Activated CD8-positive, alpha-beta memory T cell treated with anti-CD3 and anti-CD28 coated beads for 36 hours (primary cell): ENCODE measurements at regions not wholly inside any gene's neighbourhood (a gene's known extent, or its start where the extent isn't known, plus 50 kb on each side); places are given as distances from the start of the nearest gene placed in this dataset.

Experiments used
- CTCF ChIA-PET: fragments of 350-600 bp; sonication (Branson Sonifier 250); formaldehyde crosslinking; loops from one replicate; lab custom pipeline; 2021; ENCODE audit warnings: antibody characterized with exemption; lab: Charles Lee
- POLR2A ChIA-PET: fragments of 350-600 bp; sonication (Branson Sonifier 250); formaldehyde crosslinking; loops from one replicate; lab custom pipeline; 2021; ENCODE audit warnings: antibody characterized with exemption; lab: Charles Lee

DNA sequence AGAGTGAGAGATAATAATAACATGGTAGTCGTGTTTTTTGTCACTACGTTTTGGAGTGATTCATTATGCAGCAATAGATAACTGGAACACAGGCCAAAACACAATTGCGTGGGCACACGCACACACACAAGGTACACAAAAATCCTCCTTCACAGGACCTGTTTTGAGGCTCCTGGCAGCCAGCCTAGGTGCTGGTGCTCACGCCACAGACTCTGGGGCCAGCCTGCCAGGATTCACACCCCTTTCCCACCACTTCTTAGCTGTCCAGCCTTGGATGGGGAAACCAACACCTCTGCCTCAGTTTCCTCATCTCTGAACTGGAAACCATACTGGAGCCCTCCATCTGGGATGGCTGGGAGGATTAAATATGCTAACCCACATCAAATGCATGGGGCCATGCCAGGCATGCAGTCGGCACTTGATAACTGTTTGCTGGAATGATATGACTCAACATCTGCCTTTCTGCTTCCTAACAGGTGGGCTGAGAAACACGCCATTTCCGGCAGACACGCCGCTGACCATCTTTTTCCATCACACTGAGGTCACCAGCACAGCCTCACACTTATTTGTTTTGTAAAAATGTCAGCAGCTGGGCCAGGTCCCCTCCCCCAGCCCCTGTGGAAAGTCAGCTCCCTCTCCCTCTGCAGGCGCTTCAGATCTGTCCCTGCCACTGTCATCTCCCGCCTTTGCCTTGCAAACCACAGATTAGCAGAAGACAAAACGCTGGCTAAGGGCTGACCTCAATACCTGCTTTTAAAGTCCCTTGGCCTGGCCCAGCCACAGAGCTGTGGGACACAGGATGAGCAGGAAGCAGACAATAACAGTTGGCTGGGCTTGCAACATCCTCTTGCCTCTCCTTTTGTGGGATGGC lies 237.5 kb downstream of the BCOR start:
- ChIA-PET CTCF (interaction anchor here (1.3 to 1.5 kb wide), 2 partner anchors 15 to 16 kb away, joined by 3 read pairs; no protein-coding TSS in a partner anchor), POLR2A (interaction anchor here (0.6 to 1.6 kb wide), 6 partner anchors 10 to 519 kb away, joined by 3 to 5 read pairs (median 3); no protein-coding TSS in a partner anchor)

DNA sequence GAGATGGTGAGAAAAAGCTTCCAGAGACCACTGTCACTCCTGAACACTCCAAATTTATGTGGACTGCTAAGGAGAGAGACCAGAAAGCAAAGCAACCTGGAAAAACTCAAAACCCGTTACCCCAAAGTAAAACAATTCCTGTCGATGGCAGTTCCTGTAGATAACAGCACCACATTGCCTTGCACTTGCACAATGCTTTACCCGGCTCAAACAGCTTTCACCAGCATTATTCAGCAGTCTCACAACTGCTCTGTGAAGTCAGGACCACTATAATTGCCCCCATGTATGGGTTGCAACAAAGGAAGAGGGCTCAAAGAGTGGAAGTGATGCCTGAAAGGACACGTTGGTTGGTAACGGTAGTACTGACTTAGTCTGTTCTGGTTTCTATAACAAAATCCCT lies 234.8 kb downstream of the BCOR start:
- POLR2A ChIA-PET: no interaction called here
- CTCF ChIA-PET: no interaction called here

DNA sequence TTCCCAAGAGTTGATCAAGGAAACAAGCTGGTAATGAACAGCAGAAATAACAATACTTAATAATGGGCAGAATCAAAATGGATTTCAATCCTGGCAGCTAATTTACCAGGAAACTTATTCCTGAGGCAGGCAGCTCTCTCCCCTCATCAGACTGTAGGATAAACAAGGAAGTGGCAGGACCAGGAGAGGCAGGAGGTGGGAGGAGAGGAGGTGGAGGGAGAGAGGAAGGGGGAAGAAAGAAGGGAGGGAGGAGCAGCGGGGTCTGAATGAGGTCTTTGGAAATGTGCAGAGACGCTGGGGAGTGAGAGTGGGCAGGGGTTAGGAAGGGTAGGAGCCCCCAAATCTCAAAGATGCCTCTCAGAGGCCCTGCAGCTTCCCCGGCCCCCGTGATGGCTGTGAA lies 231.5 kb downstream of the BCOR start:
- ChIA-PET CTCF (no interaction called here), POLR2A (no interaction called here)

- ChIA-PET POLR2A (interaction anchor here (0.8 to 2.3 kb wide), 5 partner anchors 10 to 304 kb away, joined by 3 to 23 read pairs (median 5); no protein-coding TSS in a partner anchor), CTCF (no interaction called here)
Observed at GRCh38 chrX:39869846-39870601, 227.7 kb downstream of the BCOR start.

DNA sequence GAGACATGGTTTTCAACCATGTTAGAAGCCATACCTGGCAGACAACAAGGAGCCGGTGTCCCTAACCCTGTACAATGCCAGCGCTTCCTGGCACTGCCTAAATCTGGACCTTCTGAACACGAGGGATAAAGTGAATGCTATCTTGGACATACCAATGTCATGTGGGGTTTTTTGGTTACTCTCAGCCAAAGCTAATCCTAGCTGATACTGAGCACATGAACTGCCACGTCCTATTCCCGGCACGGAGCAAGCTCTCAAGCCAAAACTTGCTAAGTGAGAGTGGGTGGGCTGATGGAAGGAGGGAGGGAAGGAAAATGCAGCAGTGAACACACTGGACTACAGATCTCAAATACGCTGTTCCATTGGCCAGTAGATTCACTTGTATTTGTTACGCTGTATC lies 226.1 kb downstream of the BCOR start:
- CTCF ChIA-PET: no interaction called here

DNA sequence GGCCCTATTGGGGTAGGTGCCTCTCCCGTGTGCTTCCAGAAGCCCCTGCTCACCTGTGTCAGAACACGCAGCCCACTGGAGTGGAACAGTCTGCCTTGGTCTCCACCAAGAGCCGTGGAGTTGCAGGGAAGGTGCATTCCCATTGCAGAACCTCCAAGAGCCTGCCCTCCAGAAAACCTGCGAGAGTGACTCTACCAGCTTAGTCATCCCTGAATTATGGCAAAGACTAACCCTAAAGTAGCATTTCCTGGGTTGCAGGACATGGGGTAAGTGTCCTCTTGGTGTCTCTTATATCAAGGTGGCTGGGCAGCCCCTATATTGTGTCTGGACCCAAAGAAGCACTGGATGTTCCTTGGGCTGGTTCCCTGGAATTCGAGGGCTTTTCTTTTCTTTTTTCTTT lies 224.6 kb downstream of the BCOR start:
- POLR2A ChIA-PET: interaction anchor here (1.4 to 2.4 kb wide), 2 partner anchors 18 to 140 kb away, joined by 4 to 12 read pairs; no protein-coding TSS in a partner anchor
- CTCF ChIA-PET: no interaction called here

More for the DNA sequence above, 226.1 kb downstream of the BCOR start:
- POLR2A ChIA-PET: no interaction called here

DNA sequence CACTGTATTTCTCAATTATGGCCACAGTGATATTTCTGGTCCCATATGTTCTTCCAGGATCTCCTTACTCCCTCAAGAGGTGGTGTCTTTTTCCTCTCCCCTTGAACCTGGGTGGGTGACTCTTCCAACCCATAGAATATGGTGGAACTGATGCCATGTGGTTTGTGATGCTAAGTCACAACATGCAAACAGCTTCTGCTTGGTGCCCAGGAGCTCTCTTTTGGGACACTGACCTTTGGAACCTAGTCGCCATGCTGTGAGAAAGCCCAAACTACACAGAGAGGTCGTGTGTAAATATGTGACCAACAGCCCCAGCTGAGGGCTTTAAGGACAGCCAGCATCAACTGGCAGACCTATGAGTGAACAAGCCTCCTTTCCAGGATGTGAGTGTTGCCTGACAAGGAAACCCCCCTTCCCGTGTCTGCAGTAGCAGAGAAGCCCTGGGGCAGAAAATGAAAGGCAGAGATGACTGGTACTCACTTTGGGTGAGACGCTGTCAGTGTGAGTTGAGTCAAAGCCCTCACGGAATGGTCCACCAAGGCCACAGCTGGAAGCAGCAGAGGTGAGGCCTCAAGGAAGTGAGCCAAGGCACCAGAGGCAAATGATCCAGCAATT lies 223.4 kb downstream of the BCOR start:
- ChIA-PET POLR2A (interaction anchor here (1.2 to 2.4 kb wide), 3 partner anchors 14 to 139 kb away, joined by 4 to 12 read pairs (median 4); no protein-coding TSS in a partner anchor), CTCF (interaction anchor here (0.7 to 3.1 kb wide), 2 partner anchors 14 to 19 kb away, joined by 3 to 9 read pairs; no protein-coding TSS in a partner anchor)

DNA sequence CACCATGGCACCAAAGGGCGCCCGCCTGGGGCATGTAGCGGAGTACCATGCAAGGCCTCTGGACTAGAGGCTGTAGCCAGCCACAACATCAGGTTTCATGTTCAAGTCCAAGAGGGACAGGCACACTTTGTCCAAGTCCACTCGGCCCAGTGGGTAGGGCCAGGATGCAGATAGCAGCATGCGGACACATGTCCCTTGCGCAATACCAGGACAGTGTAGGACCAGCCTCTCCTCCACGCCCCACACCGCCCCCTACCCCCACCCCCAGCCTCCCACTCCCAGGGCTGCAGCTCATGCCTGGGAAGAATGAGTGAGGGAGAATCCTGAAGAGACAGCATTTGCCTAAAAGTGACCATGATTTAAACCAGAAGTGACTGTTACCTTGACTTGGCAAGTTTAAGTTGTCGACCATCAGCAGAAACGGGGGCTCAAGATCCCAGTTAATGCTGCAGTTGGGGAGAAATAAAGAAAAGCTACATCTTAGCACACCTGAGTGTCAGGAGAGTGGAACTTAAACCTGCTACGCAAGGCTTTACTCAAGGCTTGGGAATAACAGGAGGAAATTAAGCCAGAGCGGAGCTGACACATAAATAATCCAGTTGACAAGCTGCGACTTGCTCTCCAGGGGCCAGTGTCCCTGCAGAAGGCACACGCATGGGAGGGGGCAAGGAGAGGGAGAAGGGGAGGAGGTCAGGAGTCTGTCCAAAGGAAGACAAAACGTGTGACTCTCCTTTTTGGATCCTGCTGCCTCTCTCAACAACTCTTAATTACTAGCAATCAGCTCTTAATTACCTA lies 221.7 kb downstream of the BCOR start:
- POLR2A ChIA-PET: no interaction called here
- CTCF ChIA-PET: interaction anchor here (0.7 to 3.1 kb wide), 3 partner anchors 16 to 137 kb away, joined by 3 to 9 read pairs (median 3); no protein-coding TSS in a partner anchor

DNA sequence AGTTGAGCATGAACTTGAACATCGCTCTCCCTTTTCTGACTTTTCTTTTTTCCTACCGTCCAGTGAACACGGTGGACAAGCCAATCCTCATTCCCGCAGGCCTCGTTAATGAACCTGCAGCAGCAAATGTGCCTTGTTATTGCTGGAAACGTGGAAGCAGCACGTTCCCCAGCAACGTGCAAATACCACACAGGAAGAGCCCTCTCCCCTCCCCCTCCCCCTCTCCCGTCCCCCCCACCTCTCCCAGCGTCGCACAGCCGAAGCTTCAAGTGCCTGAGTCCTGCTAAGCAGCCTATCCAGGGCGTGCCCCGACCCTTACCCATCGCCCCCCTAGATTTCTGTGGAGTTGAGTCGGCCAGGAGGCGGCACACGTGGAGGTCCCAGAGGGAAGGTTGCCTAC lies 219.9 kb downstream of the BCOR start:
- CTCF ChIA-PET: no interaction called here

GRCh38 chrX:39883666-39884065 lies 214.1 kb downstream of the BCOR start:
- ChIA-PET POLR2A (interaction anchor here (0.6 to 1.5 kb wide), 4 partner anchors 13 to 106 kb away, joined by 4 to 7 read pairs (median 5); no protein-coding TSS in a partner anchor), CTCF (interaction anchor here (1.0 kb wide), 1 partner anchor 69 kb away, joined by 3 read pairs; no protein-coding TSS in a partner anchor)

More for the DNA sequence above, 219.9 kb downstream of the BCOR start:
- POLR2A ChIA-PET: no interaction called here

- CTCF ChIA-PET: no interaction called here
Observed at GRCh38 chrX:39886282-39886681, 211.5 kb downstream of the BCOR start.

GRCh38 chrX:39888730-39889129 lies 209.0 kb downstream of the BCOR start:
- CTCF ChIA-PET: no interaction called here
- POLR2A ChIA-PET: no interaction called here

More at GRCh38 chrX:39886282-39886681, 211.5 kb downstream of the BCOR start:
- POLR2A ChIA-PET: no interaction called here

DNA sequence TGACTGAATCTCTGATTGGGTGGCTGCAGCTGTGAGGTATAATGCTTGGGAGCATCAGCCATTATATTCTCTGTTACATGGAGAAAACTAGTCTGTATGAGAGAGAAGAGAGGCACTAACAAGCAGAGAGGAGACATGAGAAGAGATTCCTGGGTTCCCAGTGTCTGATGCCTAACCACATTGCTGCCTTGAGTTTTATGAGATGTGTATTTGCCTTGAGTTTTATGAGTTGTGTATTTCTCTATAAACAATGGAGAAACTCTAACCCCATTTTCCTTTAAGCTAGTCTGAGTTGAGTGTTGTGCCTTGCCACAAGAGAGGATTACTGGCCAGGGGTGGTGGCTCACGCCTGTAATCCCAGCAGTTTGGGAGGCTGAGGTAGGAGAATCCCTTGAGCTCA lies 208.1 kb downstream of the BCOR start:
- ChIA-PET CTCF (no interaction called here), POLR2A (no interaction called here)

- ChIA-PET CTCF (no interaction called here), POLR2A (no interaction called here)
Observed at GRCh38 chrX:39890807-39891206, 207.0 kb downstream of the BCOR start.

DNA sequence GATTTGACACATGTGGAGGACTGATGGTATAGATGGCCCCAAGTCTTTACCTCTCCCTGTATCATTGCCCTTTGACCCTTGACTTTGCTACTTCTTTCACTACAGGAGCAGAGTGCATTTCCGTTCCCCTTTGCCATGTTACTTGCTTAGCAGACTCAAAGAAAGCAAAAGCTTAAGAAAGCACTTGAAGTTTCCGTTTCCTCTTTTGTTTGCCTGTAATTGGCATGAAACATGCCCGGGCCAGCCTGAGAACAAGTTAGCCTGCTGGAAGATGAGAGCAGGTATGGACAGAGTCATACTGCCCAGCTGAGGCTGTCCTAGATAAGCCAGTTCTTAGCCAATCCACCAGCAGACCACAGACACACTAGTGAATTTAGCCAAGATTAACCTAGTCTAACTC lies 206.0 kb downstream of the BCOR start:
- CTCF ChIA-PET: no interaction called here
- POLR2A ChIA-PET: no interaction called here

GRCh38 chrX:39893417-39894338 lies 204.1 kb downstream of the BCOR start:
- ChIA-PET CTCF (no interaction called here), POLR2A (no interaction called here)

- POLR2A ChIA-PET: no interaction called here
- CTCF ChIA-PET: no interaction called here
Observed at GRCh38 chrX:39894683-39895082, 203.1 kb downstream of the BCOR start.
